Smooth muscle cell (in vitro differentiated cells): ENCODE measurements at regions not wholly inside any gene's neighbourhood (a gene's known extent, or its start where the extent isn't known, plus 50 kb on each side); places are given as distances from the start of the nearest gene placed in this dataset.

Source experiments
- DNase-seq: peaks from one replicate; lab custom pipeline; 2025; ENCODE audit not compliant: unreplicated experiment; lab: John Stamatoyannopoulos, UW
- H2AFZ ChIP-seq: fragments of 200-600 bp; sonication (generic); 2 replicates; pipeline ENCODE4 v1.6.0; 2016; ENCODE audit warnings: antibody characterized with exemption, low read depth, mild to moderate bottlenecking
- H3F3A ChIP-seq: fragments of 200-600 bp; sonication (generic); 2 replicates; pipeline ENCODE4 v1.6.0; 2017; ENCODE audit warnings: antibody characterized with exemption, low read depth
- H3K27ac ChIP-seq: fragments of 200-600 bp; sonication (generic); 2 replicates; pipeline ENCODE4 v1.5.1; 2016; ENCODE audit warnings: low read depth, mild to moderate bottlenecking
- H3K27me3 ChIP-seq: fragments of 200-600 bp; sonication (generic); 2 replicates; pipeline ENCODE4 v1.6.1; 2016; ENCODE audit warnings: low read depth, mild to moderate bottlenecking
- H3K36me3 ChIP-seq: fragments of 200-600 bp; sonication (generic); 2 replicates; pipeline ENCODE4 v1.5.1; 2016; ENCODE audit warnings: low read depth
- H3K4me1 ChIP-seq: fragments of 200-600 bp; sonication (generic); 2 replicates; pipeline ENCODE4 v1.5.1; 2016; ENCODE audit warnings: low read depth
- H3K4me2 ChIP-seq: fragments of 200-600 bp; sonication (generic); 2 replicates; pipeline ENCODE4 v1.6.0; 2016; ENCODE audit warnings: mild to moderate bottlenecking
- H3K4me3 ChIP-seq: fragments of 200-600 bp; sonication (generic); 2 replicates; pipeline ENCODE4 v1.5.1; 2016; ENCODE audit warnings: mild to moderate bottlenecking
- H3K79me2 ChIP-seq: fragments of 200-600 bp; sonication (generic); 2 replicates; pipeline ENCODE4 v1.6.0; 2016; ENCODE audit warnings: low read depth, mild to moderate bottlenecking
- H3K9ac ChIP-seq: fragments of 200-600 bp; sonication (generic); 2 replicates; pipeline ENCODE4 v1.6.0; 2016; ENCODE audit warnings: low read depth
- H3K9me3 ChIP-seq: fragments of 200-600 bp; sonication (generic); replicated peaks from 2 replicates; pipeline ENCODE4 v1.5.1; 2016; ENCODE audit warnings: low read depth
- H4K20me1 ChIP-seq: fragments of 200-600 bp; sonication (generic); 2 replicates; pipeline ENCODE4 v1.6.0; 2016; ENCODE audit warnings: low read depth
- WGBS: methylation state at CpG from one replicate; pipeline ENCODE4 v1.1.7; 2016; ENCODE audit warnings: low lambda C conversion rate; 5-methylcytosine and 5-hydroxymethylcytosine counted together
- TF ChIP-seq, protein P1 (sequence below): fragments of 200-600 bp; sonication (generic); IDR thresholded peaks from 2 replicates; pipeline ENCODE4 v1.5.1; 2017; ENCODE audit warnings: borderline replicate concordance, mild to moderate bottlenecking, antibody characterized with exemption; ENCODE audit not compliant: insufficient read depth, poor library complexity, severe bottlenecking

DNA sequence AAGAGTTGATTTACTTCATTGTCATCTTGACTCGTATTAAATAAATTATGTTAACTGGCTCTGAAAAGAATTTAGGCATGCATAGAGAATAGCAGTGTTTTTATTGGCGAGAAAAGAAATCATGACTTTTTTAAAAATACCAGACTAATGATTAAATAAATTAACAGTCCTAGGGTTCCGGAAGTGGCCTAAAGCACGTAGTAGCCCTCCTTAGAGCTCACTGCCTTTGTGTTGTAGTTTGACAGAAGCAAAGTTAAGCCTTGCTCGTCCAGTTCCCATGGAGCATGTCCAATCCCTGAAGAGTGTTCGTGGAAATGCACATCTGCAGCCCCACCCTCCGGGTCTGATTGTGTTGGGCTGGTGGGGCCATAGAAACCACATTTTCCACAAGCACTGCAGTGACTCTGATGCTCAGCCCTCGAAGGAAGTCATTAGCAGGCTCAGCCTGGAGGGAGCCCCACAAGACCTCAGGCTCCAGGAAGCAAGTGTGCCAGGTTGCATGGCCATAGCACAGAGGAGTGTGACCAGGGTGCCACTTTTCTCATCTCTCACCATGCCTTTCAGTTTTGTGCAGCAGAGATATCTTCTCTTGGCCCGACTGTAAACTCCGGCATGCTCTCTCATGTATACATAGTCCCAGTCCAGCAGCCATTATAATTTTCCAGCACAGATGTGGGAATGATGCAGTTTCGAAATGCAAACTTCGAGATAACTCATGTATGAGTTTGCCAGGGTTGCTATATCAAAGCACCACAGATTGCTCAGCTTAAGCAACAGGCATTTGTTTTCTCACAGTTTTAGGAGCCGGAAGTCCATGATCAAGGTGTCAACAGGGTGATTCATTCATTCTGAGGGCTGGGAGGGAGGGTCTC, 188.6 kb upstream of the SH3BP4 start:
- DNase-seq = no peak
- Histone ChIP-seq H3K9ac (no peak overlapping the region), H3K27ac (no peak overlapping the region), H3K27me3 (no peaks in the 10 kb centered on the region), H3K9me3 (peaks cover 6% of the 10 kb centered on the region), H3K36me3 (no peaks in the 10 kb centered on the region), H3K4me3 (no peak overlapping the region), H2AFZ (no peak overlapping the region), H4K20me1 (no peaks in the 10 kb centered on the region), H3K4me2 (no peak overlapping the region), H3K4me1 (no peaks in the 10 kb centered on the region), H3F3A (no peaks in the 10 kb centered on the region), H3K79me2 (no peaks in the 10 kb centered on the region)
- TF ChIP-seq, protein P1, sequence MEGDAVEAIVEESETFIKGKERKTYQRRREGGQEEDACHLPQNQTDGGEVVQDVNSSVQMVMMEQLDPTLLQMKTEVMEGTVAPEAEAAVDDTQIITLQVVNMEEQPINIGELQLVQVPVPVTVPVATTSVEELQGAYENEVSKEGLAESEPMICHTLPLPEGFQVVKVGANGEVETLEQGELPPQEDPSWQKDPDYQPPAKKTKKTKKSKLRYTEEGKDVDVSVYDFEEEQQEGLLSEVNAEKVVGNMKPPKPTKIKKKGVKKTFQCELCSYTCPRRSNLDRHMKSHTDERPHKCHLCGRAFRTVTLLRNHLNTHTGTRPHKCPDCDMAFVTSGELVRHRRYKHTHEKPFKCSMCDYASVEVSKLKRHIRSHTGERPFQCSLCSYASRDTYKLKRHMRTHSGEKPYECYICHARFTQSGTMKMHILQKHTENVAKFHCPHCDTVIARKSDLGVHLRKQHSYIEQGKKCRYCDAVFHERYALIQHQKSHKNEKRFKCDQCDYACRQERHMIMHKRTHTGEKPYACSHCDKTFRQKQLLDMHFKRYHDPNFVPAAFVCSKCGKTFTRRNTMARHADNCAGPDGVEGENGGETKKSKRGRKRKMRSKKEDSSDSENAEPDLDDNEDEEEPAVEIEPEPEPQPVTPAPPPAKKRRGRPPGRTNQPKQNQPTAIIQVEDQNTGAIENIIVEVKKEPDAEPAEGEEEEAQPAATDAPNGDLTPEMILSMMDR = no peak
- 57% methylated on average over 13 of the region's 13 CpGs for WGBS

DNA sequence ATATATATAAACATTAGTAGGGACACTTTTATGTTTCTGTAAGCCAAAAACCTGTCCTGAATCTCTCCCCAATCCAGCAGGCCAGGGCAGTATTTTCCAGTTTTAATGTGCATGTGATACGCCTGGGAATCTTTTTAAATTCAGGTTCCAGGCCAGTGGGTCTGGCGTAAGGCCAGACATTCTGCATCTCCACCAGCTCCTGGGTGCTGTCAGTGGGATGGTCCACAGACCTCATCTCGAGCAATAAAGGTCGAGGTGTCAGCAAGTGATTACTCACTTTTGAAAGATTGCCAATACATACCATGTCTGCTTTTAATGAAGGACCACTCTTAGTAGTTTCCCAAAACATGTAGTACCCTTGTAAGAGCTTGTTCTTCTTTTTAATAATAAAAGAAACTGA, 189.9 kb upstream of the SH3BP4 start:
- Histone ChIP-seq H2AFZ (no peak overlapping the region), H3K27ac (no peak overlapping the region), H3K4me2 (no peak overlapping the region), H3K4me3 (no peak overlapping the region), H3K9me3 (peaks cover 6% of the 10 kb centered on the region), H3K27me3 (no peaks in the 10 kb centered on the region), H3K9ac (no peak overlapping the region), H3K36me3 (no peaks in the 10 kb centered on the region), H3K4me1 (no peaks in the 10 kb centered on the region), H4K20me1 (no peaks in the 10 kb centered on the region), H3K79me2 (no peaks in the 10 kb centered on the region), H3F3A (no peaks in the 10 kb centered on the region)
- 56% methylated on average over 4 of the region's 4 CpGs for WGBS
- no peak for DNase-seq
- TF ChIP-seq, protein P1 = no peak

DNA sequence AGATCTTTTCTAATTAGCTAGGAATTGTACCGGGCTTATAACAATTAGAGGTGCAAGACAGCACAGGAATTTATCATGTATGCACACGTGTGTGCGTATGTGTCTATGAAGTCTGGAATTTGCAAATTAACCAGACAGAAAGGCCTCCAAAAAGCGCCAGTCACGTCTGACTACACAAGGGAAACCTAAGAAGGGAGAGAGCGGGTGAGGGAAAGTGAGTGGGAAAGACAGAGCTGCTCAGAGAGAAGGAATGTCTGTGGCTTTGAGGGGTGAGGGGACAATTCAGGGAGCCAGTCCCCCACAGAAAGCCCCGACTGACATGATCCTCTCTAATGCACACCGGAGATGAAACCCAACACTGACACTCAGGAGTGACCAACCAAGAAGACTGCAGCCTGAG, 197.7 kb upstream of the SH3BP4 start:
- DNase-seq = no peak
- Histone ChIP-seq H3K4me3 (no peak overlapping the region), H3K36me3 (no peaks in the 10 kb centered on the region), H3K79me2 (no peaks in the 10 kb centered on the region), H3K27me3 (no peaks in the 10 kb centered on the region), H3K27ac (peak overlapping the region; percentile 8), H4K20me1 (no peaks in the 10 kb centered on the region), H3K4me1 (no peaks in the 10 kb centered on the region), H3K9me3 (no peaks in the 10 kb centered on the region), H2AFZ (no peak overlapping the region), H3F3A (no peaks in the 10 kb centered on the region), H3K9ac (no peak overlapping the region), H3K4me2 (no peak overlapping the region)
- WGBS = 76% methylated on average over 8 of the region's 8 CpGs
- TF ChIP-seq, protein P1 = no peak

DNA sequence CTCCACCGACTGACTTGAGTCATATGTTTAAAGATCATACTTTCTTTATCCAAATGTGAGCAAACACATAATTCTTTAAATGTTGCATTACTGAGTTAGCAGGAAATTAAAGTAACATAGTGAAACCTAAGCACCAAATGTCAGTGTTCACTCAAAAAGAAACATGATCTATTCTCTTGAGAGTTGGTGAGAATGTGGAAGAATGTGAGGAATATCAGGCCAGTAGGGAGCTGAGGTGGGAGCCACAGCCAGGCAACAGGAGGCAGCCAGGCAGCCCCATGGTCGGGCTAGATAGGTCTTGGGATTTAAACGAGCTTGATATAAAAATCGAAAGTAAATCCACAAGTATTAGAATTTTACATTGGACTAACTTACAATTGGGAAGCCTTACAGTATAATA, 198.1 kb upstream of the SH3BP4 start:
- H3K9me3 ChIP-seq = no peaks in the 10 kb centered on the region
- no peaks in the 10 kb centered on the region for H3K27me3 ChIP-seq
- H3K27ac ChIP-seq = peak overlapping the region; percentile 8
- no peaks in the 10 kb centered on the region for H3K36me3 ChIP-seq
- WGBS = 86% methylated on average over 4 of the region's 4 CpGs
- no peak for DNase-seq
- no peak overlapping the region for H2AFZ ChIP-seq
- H3K4me3 ChIP-seq = no peak overlapping the region
- H3K79me2 ChIP-seq = no peaks in the 10 kb centered on the region
- no peaks in the 10 kb centered on the region for H3K4me1 ChIP-seq
- no peaks in the 10 kb centered on the region for H3F3A ChIP-seq
- TF ChIP-seq, protein P1 = no peak
- H4K20me1 ChIP-seq = no peaks in the 10 kb centered on the region
- H3K9ac ChIP-seq = no peak overlapping the region
- no peak overlapping the region for H3K4me2 ChIP-seq
